ENCODE measurements at regions not wholly inside any gene's neighbourhood (a gene's known extent, or its start where the extent isn't known, plus 50 kb on each side); places are given as distances from the start of the nearest gene placed in this dataset.

- TF ChIP-seq POLR2A (IDR thresholded peaks at IDR 0.05): no peak
- no peak for TF ChIP-seq CTCF (IDR thresholded peaks at IDR 0.05)
- no peaks in the 10 kb centered on the region for H3K4me1 ChIP-seq
- no peak for DNase-seq
- no peaks in the 10 kb centered on the region for H3K36me3 ChIP-seq
- no peaks in the 10 kb centered on the region for H3K9me3 ChIP-seq
- H3K27me3 ChIP-seq: no peaks in the 10 kb centered on the region
- intact Hi-C loops (cut with DNase I): no loop called here
- H3K4me3 ChIP-seq (replicated peaks in 1 of 3): no peak overlapping the region
- WGBS, 2 donors: 43% methylated on average over 5 of the region's 5 CpGs; no CpG with 5 or more reads in 1 of the 2 donors
- H3K27ac ChIP-seq: no peak overlapping the region
Measured at GRCh38 chr10:131461093-131461492, 149.6 kb upstream of the TCERG1L start.

- Histone ChIP-seq H3K36me3 (no peaks in the 10 kb centered on the region), H3K4me3 (replicated peaks in 1 of 3) (no peak overlapping the region), H3K9me3 (no peaks in the 10 kb centered on the region), H3K27me3 (no peaks in the 10 kb centered on the region), H3K27ac (no peak overlapping the region), H3K4me1 (no peaks in the 10 kb centered on the region)
- WGBS, 2 donors: 86 to 89% methylated on average over 4 of the region's 5 CpGs
- no peak for DNase-seq
- TF ChIP-seq POLR2A (IDR thresholded peaks at IDR 0.05): no peak
- no peak for TF ChIP-seq CTCF (IDR thresholded peaks at IDR 0.05)
- intact Hi-C loops (cut with DNase I): no loop called here
Measured at GRCh38 chr10:131464789-131465188, 153.3 kb upstream of the TCERG1L start.

GRCh38 chr10:131469551-131469950 lies 158.0 kb upstream of the TCERG1L start:
- H3K27ac ChIP-seq: no peak overlapping the region
- WGBS, 2 donors: 87 to 91% methylated on average over 2 of the region's 2 CpGs

GRCh38 chr10:131473645-131474044 lies 162.1 kb upstream of the TCERG1L start:
- Histone ChIP-seq H3K4me1 (no peaks in the 10 kb centered on the region), H3K9me3 (no peaks in the 10 kb centered on the region), H3K4me3 (replicated peaks in 1 of 3) (no peak overlapping the region), H3K36me3 (no peaks in the 10 kb centered on the region), H3K27ac (no peak overlapping the region), H3K27me3 (no peaks in the 10 kb centered on the region)
- WGBS, 2 donors: 83 to 84% methylated on average over 6 to 9 of the region's 10 CpGs
- DNase-seq: no peak
- intact Hi-C loops (cut with DNase I): no loop called here
- TF ChIP-seq POLR2A (IDR thresholded peaks at IDR 0.05) (no peak), CTCF (IDR thresholded peaks at IDR 0.05) (no peak)

More at GRCh38 chr10:131469551-131469950, 158.0 kb upstream of the TCERG1L start:
- no peaks in the 10 kb centered on the region for H3K27me3 ChIP-seq
- TF ChIP-seq CTCF (IDR thresholded peaks at IDR 0.05): no peak
- no peak for TF ChIP-seq POLR2A (IDR thresholded peaks at IDR 0.05)
- no peak overlapping the region for H3K4me3 ChIP-seq (replicated peaks in 1 of 3)
- no peaks in the 10 kb centered on the region for H3K36me3 ChIP-seq
- no peaks in the 10 kb centered on the region for H3K9me3 ChIP-seq
- intact Hi-C loops (cut with DNase I): no loop called here
- DNase-seq: no peak
- H3K4me1 ChIP-seq: no peaks in the 10 kb centered on the region

GRCh38 chr10:131474416-131474815 lies 162.9 kb upstream of the TCERG1L start:
- Histone ChIP-seq H3K4me1 (no peaks in the 10 kb centered on the region), H3K27me3 (no peaks in the 10 kb centered on the region), H3K27ac (no peak overlapping the region), H3K4me3 (replicated peaks in 1 of 3) (no peak overlapping the region), H3K36me3 (no peaks in the 10 kb centered on the region), H3K9me3 (no peaks in the 10 kb centered on the region)
- 70 to 81% methylated on average over 5 to 6 of the region's 6 CpGs for WGBS, 2 donors
- TF ChIP-seq CTCF (IDR thresholded peaks at IDR 0.05) (no peak), POLR2A (IDR thresholded peaks at IDR 0.05) (no peak)
- no peak for DNase-seq
- intact Hi-C loops (cut with DNase I): no loop called here

Data from thyroid gland (tissue), 4 donors.